ENCODE measurements at regions not wholly inside any gene's neighbourhood (a gene's known extent, or its start where the extent isn't known, plus 50 kb on each side); places are given as distances from the start of the nearest gene placed in this dataset.

- Histone ChIP-seq H2AK5ac (ENCODE audit: low read depth, low read length) (no peak overlapping the region), H2BK15ac (ENCODE audit: low read depth, low read length) (no peak overlapping the region), H2AFZ (replicated peaks; ENCODE audit: low read length, poor library complexity) (no peak overlapping the region), H3K9ac (ENCODE audit: low read depth, low read length) (no peak overlapping the region), H2BK20ac (ENCODE audit: low read depth, low read length) (no peak overlapping the region), H3K27me3 (ENCODE audit: control insufficient read depth, insufficient read depth, low read length) (no peaks in the 10 kb centered on the region; the same call in 1 of the 2 replicates), H3K4me3 (ENCODE audit: insufficient read depth, low read depth, low read length) (no peak overlapping the region), H3K18ac (ENCODE audit: low read depth, low read length) (no peak overlapping the region), H3K23ac (ENCODE audit: low read depth, low read length) (no peak overlapping the region), H3K9me3 (ENCODE audit: control insufficient read depth, insufficient read depth, low read length) (no peaks in the 10 kb centered on the region), H3K27ac (ENCODE audit: insufficient read depth, low read length) (no peak overlapping the region), H4K91ac (ENCODE audit: insufficient read depth, low read depth, low read length) (no peak overlapping the region), H3K4me1 (ENCODE audit: control insufficient read depth, insufficient read depth, low read length) (no peaks in the 10 kb centered on the region), H4K5ac (ENCODE audit: low read depth, low read length) (no peak overlapping the region), H3K56ac (ENCODE audit: extremely low read depth, insufficient read depth, low read length) (no peak overlapping the region), H3K9me1 (ENCODE audit: insufficient read depth, low read length) (no peaks in the 10 kb centered on the region), H3K4ac (ENCODE audit: low read depth, low read length) (no peak overlapping the region), H2BK120ac (ENCODE audit: low read depth, low read length) (no peak overlapping the region), H4K20me1 (ENCODE audit: insufficient read depth, low read length) (no peaks in the 10 kb centered on the region), H4K8ac (ENCODE audit: low read depth in 2 of 2, low read length in 2 of 2) (no peak overlapping the region), H3K4me2 (ENCODE audit: low read depth, low read length) (no peak overlapping the region), H2AK9ac (replicated peaks; ENCODE audit: low read depth, low read length, poor library complexity) (no peak overlapping the region), H2BK5ac (ENCODE audit: low read depth, low read length, poor library complexity, severe bottlenecking) (no peak overlapping the region), H3K14ac (replicated peaks; ENCODE audit: low read depth, low read length) (no peak overlapping the region), H3K36me3 (ENCODE audit: control insufficient read depth, insufficient read depth, low read length) (no peaks in the 10 kb centered on the region), H3K79me1 (ENCODE audit: low read depth in 1 of 2, low read length in 2 of 2) (no peaks in the 10 kb centered on the region)
- dilution Hi-C loops (cut with HindIII; ENCODE audit: low sequenced_read_pairs, unreplicated experiment) = no loop called here
- in situ Hi-C loops (cut with MboI; ENCODE audit: low sequenced_read_pairs) = no loop called here
- TF ChIP-seq RCOR1 (IDR thresholded peaks at IDR 0.05; ENCODE audit: insufficient replicate concordance, low read length) (no peak), POLR2A (IDR thresholded peaks at IDR 0.05; ENCODE audit: low read depth, low read length) (no peak), MAFK (IDR thresholded peaks at IDR 0.05; ENCODE audit: low read depth, low read length) (no peak), NFE2L2 (IDR thresholded peaks at IDR 0.05; ENCODE audit: low read depth, low read length) (no peak), MXI1 (IDR thresholded peaks at IDR 0.05; ENCODE audit: borderline replicate concordance, low read depth, low read length) (no peak), BHLHE40 (IDR thresholded peaks at IDR 0.05; ENCODE audit: low read depth, low read length) (no peak), RFX5 (IDR thresholded peaks at IDR 0.05; ENCODE audit: low read depth, low read length) (no peak), FOS (IDR thresholded peaks at IDR 0.05; ENCODE audit: low read depth, low read length) (no peak)
- TF ChIP-seq, protein P1, sequence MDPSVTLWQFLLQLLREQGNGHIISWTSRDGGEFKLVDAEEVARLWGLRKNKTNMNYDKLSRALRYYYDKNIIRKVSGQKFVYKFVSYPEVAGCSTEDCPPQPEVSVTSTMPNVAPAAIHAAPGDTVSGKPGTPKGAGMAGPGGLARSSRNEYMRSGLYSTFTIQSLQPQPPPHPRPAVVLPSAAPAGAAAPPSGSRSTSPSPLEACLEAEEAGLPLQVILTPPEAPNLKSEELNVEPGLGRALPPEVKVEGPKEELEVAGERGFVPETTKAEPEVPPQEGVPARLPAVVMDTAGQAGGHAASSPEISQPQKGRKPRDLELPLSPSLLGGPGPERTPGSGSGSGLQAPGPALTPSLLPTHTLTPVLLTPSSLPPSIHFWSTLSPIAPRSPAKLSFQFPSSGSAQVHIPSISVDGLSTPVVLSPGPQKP (IDR thresholded peaks at IDR 0.05; ENCODE audit: borderline replicate concordance, low read depth, low read length) = no peak
- no CpG with 5 or more reads among the region's 5 CpGs for WGBS, 2 experiments (ENCODE audit: extremely low coverage in 2 of 2, insufficient read length in 1 of 2)
- ChIA-PET CTCF (no interaction called here), POLR2A (ENCODE audit: unreplicated experiment) (no interaction called here)
- BruUV-seq (replicated peaks) = no TSS peak
- ATAC-seq (ENCODE audit: low read depth) = no peak
- intact Hi-C loops (cut with micrococcal nuclease) = no loop called here
- DNase-seq = no peak
These were observed 64.7 kb upstream of the CTSO start for GRCh38 chr4:156018383-156018782.
